ENCODE measurements at regions not wholly inside any gene's neighbourhood (a gene's known extent, or its start where the extent isn't known, plus 50 kb on each side); places are given as distances from the start of the nearest gene placed in this dataset.
"Not testable (repeated sequence)": the region's sequence is repeated elsewhere in the genome, so short reads cannot be mapped to it uniquely, and the experiment has no call there.

- CTCF ChIA-PET = no interaction called here
- no peak for DNase-seq
- Mint-ChIP-seq H3K9me3 (peaks cover under 1% of the 10 kb centered on the region), H3K36me3 (ENCODE audit: low read depth) (no peaks in the 10 kb centered on the region), H3K4me3 (no peak overlapping the region), H3K4me1 (ENCODE audit: low read depth) (no peaks in the 10 kb centered on the region), H3K27me3 (peaks cover 5% of the 10 kb centered on the region), H3K27ac (no peak overlapping the region)
- Histone ChIP-seq H3K4me3 (ENCODE audit: low read length) (no peak overlapping the region), H3K9me3 (ENCODE audit: control insufficient read depth in 1 of 2, insufficient read depth in 1 of 2, low read length in 2 of 2) (no peaks in the 10 kb centered on the region), H3K27me3 (ENCODE audit: control insufficient read depth in 1 of 2, insufficient read depth in 2 of 2, low read length in 2 of 2) (no peaks in the 10 kb centered on the region), H3K4me1 (ENCODE audit: insufficient read depth, low read length) (no peaks in the 10 kb centered on the region), H3K36me3 (ENCODE audit: insufficient read depth, low read length) (no peaks in the 10 kb centered on the region), H3K27ac (ENCODE audit: low read depth in 1 of 2, low read length in 2 of 2) (no peak overlapping the region)
- no peak for ATAC-seq (ENCODE audit: poor library complexity)
- no peak for TF ChIP-seq CTCF (IDR thresholded peaks at IDR 0.05)
- POLR2A ChIA-PET = no interaction called here
- intact Hi-C loops (cut with DNase I, micrococcal nuclease) = no loop called here
Observed at GRCh38 chr1:65082346-65083040, 65.5 kb upstream of the AK4 start.

- POLR2A ChIA-PET = interaction anchor here (0.6 kb wide), 1 partner anchor 1252 kb away, joined by 4 read pairs; no protein-coding TSS in a partner anchor
- H3K27me3 ChIP-seq (ENCODE audit: control insufficient read depth in 1 of 2, insufficient read depth in 2 of 2, low read length in 2 of 2) = no peaks in the 10 kb centered on the region
- Mint-ChIP-seq H3K4me3 (no peak overlapping the region), H3K27ac (no peak overlapping the region), H3K36me3 (ENCODE audit: low read depth) (no peaks in the 10 kb centered on the region), H3K9me3 (peaks cover 2% of the 10 kb centered on the region), H3K4me1 (ENCODE audit: low read depth) (no peaks in the 10 kb centered on the region), H3K27me3 (peaks cover 5% of the 10 kb centered on the region)
- ATAC-seq (ENCODE audit: poor library complexity) = no peak
- TF ChIP-seq CTCF (IDR thresholded peaks at IDR 0.05) = no peak
- CTCF ChIA-PET = no interaction called here
- no peaks in the 10 kb centered on the region for H3K4me1 ChIP-seq (ENCODE audit: insufficient read depth, low read length)
- no peaks in the 10 kb centered on the region for H3K9me3 ChIP-seq (ENCODE audit: control insufficient read depth in 1 of 2, insufficient read depth in 1 of 2, low read length in 2 of 2)
- H3K4me3 ChIP-seq (ENCODE audit: low read length) = no peak overlapping the region
- peak in 2 of 14 experiments; percentile 34 to 51 for DNase-seq
- H3K36me3 ChIP-seq (ENCODE audit: insufficient read depth, low read length) = no peaks in the 10 kb centered on the region
- intact Hi-C loops (cut with DNase I, micrococcal nuclease) = no loop called here
- no peak overlapping the region for H3K27ac ChIP-seq (ENCODE audit: low read depth in 1 of 2, low read length in 2 of 2)
Observed at GRCh38 chr1:65083263-65083896, 64.6 kb upstream of the AK4 start.

- Mint-ChIP-seq H3K36me3 (ENCODE audit: low read depth) (no peaks in the 10 kb centered on the region), H3K27me3 (peaks cover 5% of the 10 kb centered on the region), H3K27ac (no peak overlapping the region), H3K4me3 (no peak overlapping the region), H3K9me3 (peaks cover 2% of the 10 kb centered on the region), H3K4me1 (ENCODE audit: low read depth) (no peaks in the 10 kb centered on the region)
- Histone ChIP-seq H3K4me1 (ENCODE audit: insufficient read depth, low read length) (no peaks in the 10 kb centered on the region), H3K9me3 (ENCODE audit: control insufficient read depth in 1 of 2, insufficient read depth in 1 of 2, low read length in 2 of 2) (no peaks in the 10 kb centered on the region), H3K27me3 (ENCODE audit: control insufficient read depth in 1 of 2, insufficient read depth in 2 of 2, low read length in 2 of 2) (no peaks in the 10 kb centered on the region), H3K27ac (ENCODE audit: low read depth in 1 of 2, low read length in 2 of 2) (no peak overlapping the region), H3K4me3 (ENCODE audit: low read length) (no peak overlapping the region), H3K36me3 (ENCODE audit: insufficient read depth, low read length) (no peaks in the 10 kb centered on the region)
- no peak for DNase-seq
- intact Hi-C loops (cut with DNase I, micrococcal nuclease) = no loop called here
- ATAC-seq (ENCODE audit: poor library complexity) = no peak
- ChIA-PET CTCF (no interaction called here), POLR2A (no interaction called here)
- no peak for TF ChIP-seq CTCF (IDR thresholded peaks at IDR 0.05)
Observed at GRCh38 chr1:65084066-65084465, 63.9 kb upstream of the AK4 start.

- H3K9me3 Mint-ChIP-seq; H3K36me3 ChIP-seq (ENCODE audit: insufficient read depth, low read length); H3K4me3 ChIP-seq (ENCODE audit: low read length); H3K36me3 Mint-ChIP-seq (ENCODE audit: low read depth); H3K4me1 Mint-ChIP-seq (ENCODE audit: low read depth); H3K9me3 ChIP-seq (ENCODE audit: control insufficient read depth in 1 of 2, insufficient read depth in 1 of 2, low read length in 2 of 2); H3K27ac ChIP-seq (ENCODE audit: low read depth in 1 of 2, low read length in 2 of 2); intact Hi-C loops (cut with DNase I, micrococcal nuclease); H3K4me3 Mint-ChIP-seq; POLR2A ChIA-PET; ATAC-seq (ENCODE audit: poor library complexity); H3K27ac Mint-ChIP-seq; H3K4me1 ChIP-seq (ENCODE audit: insufficient read depth, low read length); DNase-seq; H3K27me3 ChIP-seq (ENCODE audit: control insufficient read depth in 1 of 2, insufficient read depth in 2 of 2, low read length in 2 of 2); CTCF ChIA-PET; H3K27me3 Mint-ChIP-seq: not testable (repeated sequence)
Observed at GRCh38 chr1:65087519-65087918, 60.5 kb upstream of the AK4 start.

All from CD4-positive, alpha-beta T cell (primary cell).